Endothelial cell of umbilical vein (primary cell): ENCODE measurements at regions not wholly inside any gene's neighbourhood (a gene's known extent, or its start where the extent isn't known, plus 50 kb on each side); places are given as distances from the start of the nearest gene placed in this dataset.
"Not testable (repeated sequence)": the region's sequence is repeated elsewhere in the genome, so short reads cannot be mapped to it uniquely, and the experiment has no call there.

Source experiments
- BruUV-seq: library from RNA; stranded (reverse); fragments of 400-500 nt; replicated peaks from 2 replicates; lab custom pipeline; 2021; lab: Mats Ljungman, UMichigan
- CTCF ChIA-PET: fragments of 300-600, 350-600 bp; sonication (Branson Sonifier 250); formaldehyde crosslinking; loops from one replicate; lab custom pipeline; 2021; ENCODE audit warnings: antibody characterized with exemption, inconsistent platforms; lab: Charles Lee
- POLR2A ChIA-PET: fragments of 300-600, 350-600 bp; sonication (Branson Sonifier 250); formaldehyde crosslinking; loops from one replicate; lab custom pipeline; 2021; ENCODE audit warnings: antibody characterized with exemption, inconsistent platforms; lab: Charles Lee
- DNase-seq: peaks from one replicate; pipeline ENCODE4 v3.0.0-alpha.2; 2011; ENCODE audit warnings: low read depth, low spot score
- FAIRE-seq: peaks from 2 replicates; lab custom pipeline; 2011; peaks lifted over from hg19 to GRCh38; lab: Jason Lieb, UNC
- H2AFZ ChIP-seq: 2 replicates; pipeline ENCODE4 v1.6.0; 2012; ENCODE audit warnings: low read depth, low read length, control low read depth, inconsistent platforms
- H3K27ac ChIP-seq: 2 replicates; pipeline ENCODE4 v1.5.1; 2011; ENCODE audit warnings: low read depth, mild to moderate bottlenecking, control low read depth, low read length, moderate library complexity; ENCODE audit not compliant: insufficient read depth
- H3K27me3 ChIP-seq, 2 experiments: 2 replicates each; pipeline versions ENCODE4 v1.6.0 to v1.6.1; 2011; ENCODE audit warnings: low read length in 2 of 2, mixed read lengths in 1 of 2; ENCODE audit not compliant: control insufficient read depth in 2 of 2, insufficient read depth in 2 of 2
- H3K36me3 ChIP-seq, 2 experiments: 2 replicates in 1 of 2; 3 replicates in 1 of 2; pipeline ENCODE4 v1.5.1; 2011; ENCODE audit warnings: low read length in 2 of 2, mild to moderate bottlenecking in 1 of 2, moderate library complexity in 1 of 2; ENCODE audit not compliant: control insufficient read depth in 2 of 2, insufficient read depth in 2 of 2; ENCODE audit errors: extremely low read depth in 1 of 2
- H3K4me1 ChIP-seq: 3 replicates; pipeline ENCODE4 v1.5.1; 2011; ENCODE audit warnings: mild to moderate bottlenecking, low read length; ENCODE audit not compliant: control insufficient read depth, insufficient read depth; ENCODE audit errors: extremely low read depth
- H3K4me2 ChIP-seq: 2 replicates; pipeline ENCODE4 v1.6.1; 2011; ENCODE audit warnings: low read length, control low read depth, mixed read lengths; ENCODE audit not compliant: insufficient read depth
- H3K4me3 ChIP-seq, 3 experiments: fragments of 200-600 bp in 1 of 3; sonication (generic), shearing (Covaris generic) in 1 of 3; replicated peaks in 1 of 3; 2 replicates each; pipeline ENCODE4 v1.5.1; 2011 to 2016; ENCODE audit warnings: control low read depth in 3 of 3, low read length in 3 of 3, mild to moderate bottlenecking in 2 of 3, inconsistent platforms in 1 of 3, low read depth in 1 of 3, moderate library complexity in 1 of 3; ENCODE audit not compliant: insufficient read depth in 1 of 3
- H3K79me2 ChIP-seq: 2 replicates; pipeline ENCODE4 v1.6.0; 2012; ENCODE audit warnings: low read length, inconsistent platforms; ENCODE audit not compliant: control insufficient read depth, insufficient read depth
- H3K9ac ChIP-seq: replicated peaks from 2 replicates; pipeline ENCODE3; 2011; ENCODE audit warnings: low read length, control low read depth; ENCODE audit not compliant: insufficient read depth; ENCODE audit errors: extremely low read depth
- H3K9me1 ChIP-seq: replicated peaks from 3 replicates; pipeline ENCODE4 v1.6.0; 2011; ENCODE audit warnings: mild to moderate bottlenecking, low read length; ENCODE audit not compliant: control insufficient read depth, insufficient read depth; ENCODE audit errors: extremely low read depth
- H3K9me3 ChIP-seq: replicated peaks from 2 replicates; pipeline ENCODE4 v1.5.1; 2012; ENCODE audit warnings: low read length, inconsistent platforms; ENCODE audit not compliant: control insufficient read depth, insufficient read depth
- H4K20me1 ChIP-seq: replicated peaks from 2 replicates; pipeline ENCODE3; 2011; ENCODE audit warnings: mild to moderate bottlenecking, low read length; ENCODE audit not compliant: control insufficient read depth, insufficient read depth; ENCODE audit errors: extremely low read depth
- EZH2 ChIP-seq: IDR thresholded peaks from 2 replicates; pipeline ENCODE4 v1.6.1; 2012; ENCODE audit warnings: borderline replicate concordance, low read depth, mild to moderate bottlenecking, moderate library complexity, low read length, inconsistent platforms; ENCODE audit not compliant: severe bottlenecking
- FOS ChIP-seq: IDR thresholded peaks from 2 replicates; pipeline ENCODE4 v1.6.1; 2011; ENCODE audit warnings: mild to moderate bottlenecking, low read length, moderate library complexity, borderline replicate concordance; ENCODE audit not compliant: insufficient read depth
- GATA2 ChIP-seq: IDR thresholded peaks from 2 replicates; pipeline ENCODE4 v1.7.0; 2011; ENCODE audit warnings: low read depth, mild to moderate bottlenecking, moderate library complexity, mixed read lengths, low read length; ENCODE audit not compliant: insufficient read length, insufficient read depth
- JUN ChIP-seq: IDR thresholded peaks from 2 replicates; pipeline ENCODE4 v1.6.1; 2011; ENCODE audit warnings: borderline replicate concordance, low read depth; ENCODE audit not compliant: insufficient read length, insufficient read depth
- MYC ChIP-seq: IDR thresholded peaks from one replicate; pipeline ENCODE4 v1.6.1; 2011; ENCODE audit warnings: mild to moderate bottlenecking, low read depth, low read length
- POLR2A ChIP-seq: IDR thresholded peaks from 2 replicates; pipeline ENCODE4 v1.6.1; 2012; ENCODE audit warnings: low read depth, mild to moderate bottlenecking, control low read depth, low read length
- POLR2AphosphoS5 ChIP-seq: IDR thresholded peaks from 2 replicates; pipeline ENCODE4 v1.6.1; 2012; ENCODE audit warnings: low read depth, mild to moderate bottlenecking, control low read depth, low read length, moderate library complexity; ENCODE audit not compliant: insufficient read depth
- dilution Hi-C: fragments of 300-500 bp; cut with MboI; formaldehyde crosslinking; loops from one replicate; pipeline ENCODE4 v1.15.0; 2019; ENCODE audit warnings: low sequenced_read_pairs; ENCODE audit not compliant: extremely low pct_ligation_motif_present
- intact Hi-C: fragments of 100-400 bp; cut with micrococcal nuclease; formaldehyde crosslinking; loops from one replicate; pipeline ENCODE4 v1.10.0; 2022
- TF ChIP-seq, protein P1 (sequence below): IDR thresholded peaks from 2 replicates; pipeline ENCODE4 v1.6.1; 2011; ENCODE audit not compliant: insufficient read depth, insufficient read length
- TF ChIP-seq, protein P2 (sequence below), 2 donors: IDR thresholded peaks; 1 replicate in 1 of 2; 2 replicates in 1 of 2; pipeline ENCODE4 v1.5.1; 2011; ENCODE audit warnings: low read length in 2 of 2, mild to moderate bottlenecking in 2 of 2, moderate library complexity in 2 of 2, control low read depth in 1 of 2, inconsistent platforms in 1 of 2, low read depth in 1 of 2; ENCODE audit not compliant: insufficient read depth in 1 of 2; ENCODE audit errors: extremely low read depth in 1 of 2

DNA sequence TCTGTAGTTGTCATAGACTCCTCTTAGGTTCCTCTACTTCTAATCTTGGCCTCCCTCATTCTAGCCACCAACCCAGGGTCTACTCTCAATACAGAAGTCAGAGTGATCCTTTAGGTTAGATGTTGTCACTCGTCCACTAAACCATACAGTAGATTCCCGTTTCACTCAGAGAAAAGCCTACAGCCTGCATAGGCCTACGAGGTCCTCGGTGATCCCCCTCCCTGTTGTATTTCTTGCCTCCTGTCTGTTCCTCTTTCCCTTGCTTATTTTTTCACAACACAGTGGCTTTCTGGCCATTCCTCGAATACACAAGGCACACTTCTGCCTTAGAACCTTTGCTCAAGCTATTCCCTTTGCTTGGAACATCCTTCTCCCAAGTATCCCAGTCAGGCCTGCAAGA is 183.0 kb upstream of the PRSS1 start:
- no peaks in the 10 kb centered on the region for H3K9me3 ChIP-seq
- H3K9ac ChIP-seq: no peak overlapping the region
- ChIA-PET POLR2A (no interaction called here), CTCF (interaction anchor here (6.3 kb wide), 1 partner anchor 8 kb away, joined by 47 read pairs; no protein-coding TSS in a partner anchor)
- no peak for FAIRE-seq
- no peak for DNase-seq
- no peak overlapping the region for H2AFZ ChIP-seq
- H3K9me1 ChIP-seq: no peaks in the 10 kb centered on the region
- H3K4me1 ChIP-seq: peaks cover 33% of the 10 kb centered on the region
- no peaks in the 10 kb centered on the region for H4K20me1 ChIP-seq
- no TSS peak for BruUV-seq
- H3K36me3 ChIP-seq: no peaks in the 10 kb centered on the region
- H3K4me2 ChIP-seq: no peak overlapping the region
- H3K27ac ChIP-seq: no peak overlapping the region
- H3K79me2 ChIP-seq: no peaks in the 10 kb centered on the region
- dilution Hi-C loops (no loop called here), intact Hi-C loops (no loop called here)
- no peak overlapping the region for H3K4me3 ChIP-seq
- H3K27me3 ChIP-seq: no peaks in the 10 kb centered on the region
- TF ChIP-seq MYC (no peak), FOS (no peak), EZH2 (no peak), JUN (no peak), POLR2A (no peak), GATA2 (no peak), POLR2AphosphoS5 (no peak)
- TF ChIP-seq, protein P1, sequence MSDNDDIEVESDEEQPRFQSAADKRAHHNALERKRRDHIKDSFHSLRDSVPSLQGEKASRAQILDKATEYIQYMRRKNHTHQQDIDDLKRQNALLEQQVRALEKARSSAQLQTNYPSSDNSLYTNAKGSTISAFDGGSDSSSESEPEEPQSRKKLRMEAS: no peak
- TF ChIP-seq, protein P2, sequence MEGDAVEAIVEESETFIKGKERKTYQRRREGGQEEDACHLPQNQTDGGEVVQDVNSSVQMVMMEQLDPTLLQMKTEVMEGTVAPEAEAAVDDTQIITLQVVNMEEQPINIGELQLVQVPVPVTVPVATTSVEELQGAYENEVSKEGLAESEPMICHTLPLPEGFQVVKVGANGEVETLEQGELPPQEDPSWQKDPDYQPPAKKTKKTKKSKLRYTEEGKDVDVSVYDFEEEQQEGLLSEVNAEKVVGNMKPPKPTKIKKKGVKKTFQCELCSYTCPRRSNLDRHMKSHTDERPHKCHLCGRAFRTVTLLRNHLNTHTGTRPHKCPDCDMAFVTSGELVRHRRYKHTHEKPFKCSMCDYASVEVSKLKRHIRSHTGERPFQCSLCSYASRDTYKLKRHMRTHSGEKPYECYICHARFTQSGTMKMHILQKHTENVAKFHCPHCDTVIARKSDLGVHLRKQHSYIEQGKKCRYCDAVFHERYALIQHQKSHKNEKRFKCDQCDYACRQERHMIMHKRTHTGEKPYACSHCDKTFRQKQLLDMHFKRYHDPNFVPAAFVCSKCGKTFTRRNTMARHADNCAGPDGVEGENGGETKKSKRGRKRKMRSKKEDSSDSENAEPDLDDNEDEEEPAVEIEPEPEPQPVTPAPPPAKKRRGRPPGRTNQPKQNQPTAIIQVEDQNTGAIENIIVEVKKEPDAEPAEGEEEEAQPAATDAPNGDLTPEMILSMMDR (IDR thresholded peaks at IDR 0.05; ENCODE audit: extremely low read depth in 1 of 2, insufficient read depth in 1 of 2, low read depth in 1 of 2, low read length in 2 of 2): no peak

DNA sequence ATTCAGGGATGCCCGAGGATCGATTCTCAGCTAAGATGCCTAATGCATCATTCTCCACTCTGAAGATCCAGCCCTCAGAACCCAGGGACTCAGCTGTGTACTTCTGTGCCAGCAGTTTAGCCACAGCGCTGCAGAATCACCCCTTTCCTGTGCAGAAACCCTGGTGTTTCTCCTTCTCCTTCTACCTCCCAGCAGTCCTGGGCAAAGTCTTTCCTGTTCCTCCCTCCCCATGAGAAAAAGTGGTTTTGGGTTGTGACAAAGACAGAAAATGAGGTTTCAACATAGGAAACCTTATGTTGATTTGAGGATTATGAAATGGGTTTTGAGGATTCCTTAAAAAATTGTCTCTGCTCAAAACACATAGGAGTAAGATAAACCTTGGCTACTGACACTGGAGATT is 185.1 kb upstream of the PRSS1 start:
- H4K20me1 ChIP-seq, H3K9me3 ChIP-seq, H3K9me1 ChIP-seq, H3K4me3 ChIP-seq, H3K79me2 ChIP-seq, H2AFZ ChIP-seq, POLR2A ChIA-PET, H3K27ac ChIP-seq, H3K9ac ChIP-seq, H3K36me3 ChIP-seq, H3K4me2 ChIP-seq, H3K27me3 ChIP-seq, DNase-seq, FAIRE-seq, intact Hi-C loops, dilution Hi-C loops: not testable (repeated sequence)
- CTCF ChIA-PET: interaction anchor here (3.2 kb wide), 1 partner anchor 20 kb away, joined by 14 read pairs; no protein-coding TSS in a partner anchor
- TSS peak; percentile 8 for BruUV-seq
- H3K4me1 ChIP-seq: peaks cover 23% of the 10 kb centered on the region
